Keratinocyte (primary cell): ENCODE measurements at regions not wholly inside any gene's neighbourhood (a gene's known extent, or its start where the extent isn't known, plus 50 kb on each side); places are given as distances from the start of the nearest gene placed in this dataset.

Experiments
- DNase-seq: peaks from one replicate; pipeline ENCODE4 v3.0.0-alpha.2; 2011; ENCODE audit warnings: low read depth, missing footprints, low spot score
- FAIRE-seq: peaks from 2 replicates; lab custom pipeline; 2011; peaks lifted over from hg19 to GRCh38; lab: Jason Lieb, UNC
- H2AFZ ChIP-seq: 2 replicates; pipeline ENCODE4 v1.6.0; 2012; ENCODE audit warnings: low read length, control low read depth, inconsistent platforms; ENCODE audit not compliant: control insufficient read depth
- H3K27ac ChIP-seq: 2 replicates; pipeline ENCODE4 v1.5.1; 2011; ENCODE audit warnings: low read length; ENCODE audit not compliant: control insufficient read depth, insufficient read depth
- H3K27me3 ChIP-seq: 3 replicates; pipeline ENCODE4 v1.6.0; 2011; ENCODE audit warnings: low read length; ENCODE audit not compliant: control insufficient read depth, insufficient read depth; ENCODE audit errors: extremely low read depth
- H3K36me3 ChIP-seq, 2 experiments: 2 replicates in 1 of 2; 3 replicates in 1 of 2; pipeline ENCODE4 v1.5.1; 2011; ENCODE audit warnings: low read length in 2 of 2, mild to moderate bottlenecking in 1 of 2; ENCODE audit not compliant: control insufficient read depth in 2 of 2, insufficient read depth in 2 of 2; ENCODE audit errors: extremely low read depth in 1 of 2
- H3K4me1 ChIP-seq: 3 replicates; pipeline ENCODE4 v1.5.1; 2011; ENCODE audit warnings: low read length; ENCODE audit not compliant: control insufficient read depth, insufficient read depth; ENCODE audit errors: extremely low read depth
- H3K4me2 ChIP-seq: 3 replicates; pipeline ENCODE4 v1.6.0; 2011; ENCODE audit warnings: low read depth, low read length; ENCODE audit not compliant: control insufficient read depth, insufficient read depth; ENCODE audit errors: extremely low read depth
- H3K4me3 ChIP-seq, 3 experiments: fragments of 200-600 bp in 1 of 3; sonication (generic) in 1 of 3; 2 replicates in 2 of 3; 3 replicates in 1 of 3; pipeline ENCODE4 v1.5.1; 2011 to 2016; ENCODE audit warnings: low read length in 3 of 3, mild to moderate bottlenecking in 3 of 3, control low read depth in 2 of 3, inconsistent platforms in 1 of 3, low read depth in 1 of 3, mixed read lengths in 1 of 3, mixed run types in 1 of 3, moderate library complexity in 1 of 3; ENCODE audit not compliant: control insufficient read depth in 2 of 3, insufficient read depth in 2 of 3; ENCODE audit errors: extremely low read depth in 1 of 3
- H3K79me2 ChIP-seq: 2 replicates; pipeline ENCODE4 v1.6.0; 2012; ENCODE audit warnings: low read length; ENCODE audit not compliant: control insufficient read depth, insufficient read depth
- H3K9ac ChIP-seq: 3 replicates; pipeline ENCODE4 v1.6.0; 2011; ENCODE audit warnings: low read length; ENCODE audit not compliant: control insufficient read depth, insufficient read depth; ENCODE audit errors: extremely low read depth
- H3K9me1 ChIP-seq: 3 replicates; pipeline ENCODE4 v1.6.0; 2011; ENCODE audit warnings: low read length; ENCODE audit not compliant: control insufficient read depth, insufficient read depth; ENCODE audit errors: extremely low read depth
- H3K9me3 ChIP-seq: 2 replicates; pipeline ENCODE4 v1.5.1; 2012; ENCODE audit warnings: low read depth, low read length; ENCODE audit not compliant: control insufficient read depth
- H4K20me1 ChIP-seq: 3 replicates; pipeline ENCODE4 v1.6.0; 2011; ENCODE audit warnings: low read length; ENCODE audit not compliant: control insufficient read depth, insufficient read depth; ENCODE audit errors: extremely low read depth
- EZH2 ChIP-seq: IDR thresholded peaks from one replicate; pipeline ENCODE4 v1.6.1; 2012; ENCODE audit warnings: inconsistent platforms, mild to moderate bottlenecking, low read length, moderate library complexity
- dilution Hi-C: fragments of 300-500 bp; cut with MboI; formaldehyde crosslinking; loops from one replicate; pipeline ENCODE4 v1.7.0; 2020; ENCODE audit warnings: low sequenced_read_pairs; ENCODE audit not compliant: extremely low pct_ligation_motif_present
- TF ChIP-seq, protein P1 (sequence below), 3 experiments: IDR thresholded peaks in 1 of 3; conservative IDR thresholded peaks in 1 of 3; optimal IDR thresholded peaks in 1 of 3; 2 replicates in 2 of 3; 3 replicates in 1 of 3; pipeline versions ENCODE3 to v1.5.1; 2011; ENCODE audit warnings: low read length in 3 of 3, mild to moderate bottlenecking in 3 of 3, moderate library complexity in 2 of 3, control low read depth in 1 of 3, inconsistent platforms in 1 of 3; ENCODE audit not compliant: insufficient read depth in 2 of 3; ENCODE audit errors: extremely low read depth in 1 of 3

DNA sequence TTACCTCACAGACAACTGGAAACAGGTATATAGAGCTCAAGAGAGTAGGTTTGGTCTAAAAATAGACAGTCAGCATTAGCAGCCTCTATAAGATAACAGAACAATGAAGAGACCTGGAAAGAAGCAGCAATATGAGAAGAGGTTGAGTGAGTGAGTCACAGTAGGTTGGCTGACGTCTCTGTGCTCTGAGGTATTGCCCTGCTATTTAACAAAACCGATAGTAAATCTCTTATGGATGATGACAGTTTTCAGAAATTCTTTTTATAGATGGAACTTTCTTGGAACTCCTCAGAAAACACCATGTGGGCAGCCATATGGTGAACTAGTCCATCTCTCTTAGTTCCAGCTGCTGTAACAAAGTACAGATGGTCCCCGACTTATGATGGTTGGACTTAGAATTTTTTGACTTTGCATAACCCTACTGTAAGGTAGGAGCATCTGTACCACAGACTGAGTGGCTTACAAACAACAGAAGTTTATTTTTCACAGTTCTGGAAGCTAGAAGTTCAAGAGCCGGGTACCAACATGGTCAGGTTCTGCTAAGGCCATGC is 123.5 kb downstream of the MBD2 start:
- Histone ChIP-seq H3K36me3 (no peaks in the 10 kb centered on the region), H3K79me2 (no peaks in the 10 kb centered on the region), H3K9me1 (no peaks in the 10 kb centered on the region), H4K20me1 (no peaks in the 10 kb centered on the region), H3K4me2 (no peak overlapping the region), H3K27ac (no peak overlapping the region), H3K4me3 (no peak overlapping the region), H2AFZ (no peak overlapping the region), H3K9ac (no peak overlapping the region), H3K4me1 (peaks cover 9% of the 10 kb centered on the region), H3K27me3 (no peaks in the 10 kb centered on the region), H3K9me3 (no peaks in the 10 kb centered on the region)
- TF ChIP-seq, protein P1, sequence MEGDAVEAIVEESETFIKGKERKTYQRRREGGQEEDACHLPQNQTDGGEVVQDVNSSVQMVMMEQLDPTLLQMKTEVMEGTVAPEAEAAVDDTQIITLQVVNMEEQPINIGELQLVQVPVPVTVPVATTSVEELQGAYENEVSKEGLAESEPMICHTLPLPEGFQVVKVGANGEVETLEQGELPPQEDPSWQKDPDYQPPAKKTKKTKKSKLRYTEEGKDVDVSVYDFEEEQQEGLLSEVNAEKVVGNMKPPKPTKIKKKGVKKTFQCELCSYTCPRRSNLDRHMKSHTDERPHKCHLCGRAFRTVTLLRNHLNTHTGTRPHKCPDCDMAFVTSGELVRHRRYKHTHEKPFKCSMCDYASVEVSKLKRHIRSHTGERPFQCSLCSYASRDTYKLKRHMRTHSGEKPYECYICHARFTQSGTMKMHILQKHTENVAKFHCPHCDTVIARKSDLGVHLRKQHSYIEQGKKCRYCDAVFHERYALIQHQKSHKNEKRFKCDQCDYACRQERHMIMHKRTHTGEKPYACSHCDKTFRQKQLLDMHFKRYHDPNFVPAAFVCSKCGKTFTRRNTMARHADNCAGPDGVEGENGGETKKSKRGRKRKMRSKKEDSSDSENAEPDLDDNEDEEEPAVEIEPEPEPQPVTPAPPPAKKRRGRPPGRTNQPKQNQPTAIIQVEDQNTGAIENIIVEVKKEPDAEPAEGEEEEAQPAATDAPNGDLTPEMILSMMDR (optimal IDR thresholded peaks at IDR 0.05 in 1 of 3, IDR thresholded peaks at IDR 0.05 in 1 of 3, conservative IDR thresholded peaks at IDR 0.05 in 1 of 3; ENCODE audit: extremely low read depth in 1 of 3, insufficient read depth in 2 of 3, low read length in 3 of 3), result no peak
- FAIRE-seq (peak; percentile 23), DNase-seq (no peak)
- dilution Hi-C loops, result no loop called here

DNA sequence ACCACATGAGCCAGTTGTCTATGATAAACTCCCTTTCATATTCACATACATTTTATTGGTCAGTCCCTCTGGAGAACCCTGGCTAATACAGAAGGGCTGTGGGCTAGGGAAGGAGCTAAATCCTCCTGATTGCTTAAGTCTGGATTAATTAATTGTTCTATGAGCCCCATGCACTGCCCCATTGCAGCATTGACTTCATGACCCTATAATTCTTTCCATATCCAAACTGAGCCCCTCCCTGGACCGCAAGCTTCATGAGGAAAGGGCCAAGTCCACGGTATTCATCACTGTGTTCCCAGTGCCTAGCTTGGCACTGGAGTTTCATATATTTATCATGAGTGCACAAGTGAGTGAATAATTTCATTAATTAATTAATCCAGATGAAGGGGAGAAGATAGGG is 124.0 kb downstream of the MBD2 start:
- no peak overlapping the region for H3K9ac ChIP-seq
- H3K4me3 ChIP-seq, result no peak overlapping the region
- H3K79me2 ChIP-seq, result no peaks in the 10 kb centered on the region
- no peaks in the 10 kb centered on the region for H4K20me1 ChIP-seq
- dilution Hi-C loops, result no loop called here
- no peaks in the 10 kb centered on the region for H3K27me3 ChIP-seq
- TF ChIP-seq, protein P1 (optimal IDR thresholded peaks at IDR 0.05 in 1 of 3, IDR thresholded peaks at IDR 0.05 in 1 of 3, conservative IDR thresholded peaks at IDR 0.05 in 1 of 3; ENCODE audit: extremely low read depth in 1 of 3, insufficient read depth in 2 of 3, low read length in 3 of 3), result no peak
- TF ChIP-seq EZH2, result no peak
- FAIRE-seq (no peak), DNase-seq (no peak)
- no peaks in the 10 kb centered on the region for H3K9me1 ChIP-seq
- no peak overlapping the region for H2AFZ ChIP-seq
- no peak overlapping the region for H3K4me2 ChIP-seq
- H3K4me1 ChIP-seq, result peaks cover 7% of the 10 kb centered on the region
- H3K9me3 ChIP-seq, result no peaks in the 10 kb centered on the region
- no peaks in the 10 kb centered on the region for H3K36me3 ChIP-seq
- no peak overlapping the region for H3K27ac ChIP-seq
